Neural progenitor cell (in vitro differentiated cells): ENCODE measurements at regions not wholly inside any gene's neighbourhood (a gene's known extent, or its start where the extent isn't known, plus 50 kb on each side); places are given as distances from the start of the nearest gene placed in this dataset.
"Not testable (repeated sequence)": the region's sequence is repeated elsewhere in the genome, so short reads cannot be mapped to it uniquely, and the experiment has no call there.

Source experiments
- DNase-seq: peaks from one replicate; pipeline ENCODE4 v3.0.0-alpha.2; 2016; ENCODE audit warnings: low spot score
- H2AFZ ChIP-seq: fragments of 200-600 bp; sonication (generic); replicated peaks from 2 replicates; pipeline ENCODE4 v1.6.1; 2016; ENCODE audit warnings: antibody characterized with exemption
- H3F3A ChIP-seq: fragments of 200-600 bp; sonication (generic); 2 replicates; pipeline ENCODE4 v1.6.1; 2016; ENCODE audit warnings: antibody characterized with exemption, low read depth
- H3K27ac ChIP-seq: fragments of 200-600 bp; sonication (generic); 2 replicates; pipeline ENCODE4 v1.5.1; 2016; ENCODE audit warnings: mild to moderate bottlenecking
- H3K27me3 ChIP-seq: fragments of 200-600 bp; sonication (generic); 2 replicates; pipeline ENCODE4 v1.6.1; 2016; ENCODE audit warnings: mild to moderate bottlenecking, moderate library complexity
- H3K36me3 ChIP-seq: fragments of 200-600 bp; sonication (generic); 2 replicates; pipeline ENCODE4 v1.5.1; 2016
- H3K4me1 ChIP-seq: fragments of 200-600 bp; sonication (generic); 2 replicates; pipeline ENCODE4 v1.6.1; 2016; ENCODE audit warnings: mixed run types
- H3K4me2 ChIP-seq: fragments of 200-600 bp; sonication (generic); 2 replicates; pipeline ENCODE4 v1.6.1; 2016
- H3K4me3 ChIP-seq: fragments of 200-600 bp; sonication (generic); 2 replicates; pipeline ENCODE4 v1.5.1; 2016
- H3K79me2 ChIP-seq: fragments of 200-600 bp; sonication (generic); 2 replicates; pipeline ENCODE4 v1.6.1; 2016; ENCODE audit warnings: low read depth
- H3K9ac ChIP-seq: fragments of 200-600 bp; sonication (generic); 2 replicates; pipeline ENCODE4 v1.6.1; 2016
- H3K9me3 ChIP-seq: fragments of 200-600 bp; sonication (generic); 2 replicates; pipeline ENCODE4 v1.5.1; 2016; ENCODE audit warnings: low read depth
- H4K20me1 ChIP-seq: fragments of 200-600 bp; sonication (generic); 2 replicates; pipeline ENCODE4 v1.6.1; 2016; ENCODE audit warnings: low read depth
- H3K27ac Mint-ChIP-seq: 3 replicates; pipeline ENCODE4 v1.8.0; 2021; ENCODE audit warnings: mixed read lengths
- H3K27me3 Mint-ChIP-seq: 2 replicates; pipeline ENCODE4 v1.8.0; 2022; ENCODE audit warnings: low read depth, mild to moderate bottlenecking, inconsistent platforms, moderate library complexity, mixed read lengths; ENCODE audit not compliant: insufficient read depth
- H3K36me3 Mint-ChIP-seq: 3 replicates; pipeline ENCODE4 v1.8.0; 2021; ENCODE audit warnings: mixed read lengths
- H3K4me1 Mint-ChIP-seq: 3 replicates; pipeline ENCODE4 v1.8.0; 2021; ENCODE audit warnings: mixed read lengths
- H3K4me3 Mint-ChIP-seq: 3 replicates; pipeline ENCODE4 v1.8.0; 2021; ENCODE audit warnings: mild to moderate bottlenecking, moderate library complexity, mixed read lengths
- H3K9me3 Mint-ChIP-seq: 3 replicates; pipeline ENCODE4 v1.8.0; 2020; ENCODE audit warnings: mixed read lengths
- EZH2 ChIP-seq: fragments of 200-600 bp; sonication (generic); IDR thresholded peaks from 2 replicates; pipeline ENCODE4 v1.6.1; 2017; ENCODE audit warnings: antibody characterized with exemption, mild to moderate bottlenecking, moderate library complexity
- EZH2phosphoT487 ChIP-seq: fragments of 200-600 bp; sonication (generic); IDR thresholded peaks from 2 replicates; pipeline ENCODE4 v1.6.1; 2017; ENCODE audit warnings: antibody characterized with exemption
- TF ChIP-seq, protein P1 (sequence below): fragments of 200-600 bp; sonication (generic); IDR thresholded peaks from 2 replicates; pipeline ENCODE4 v1.5.1; 2017; ENCODE audit warnings: antibody characterized with exemption, mild to moderate bottlenecking

DNA sequence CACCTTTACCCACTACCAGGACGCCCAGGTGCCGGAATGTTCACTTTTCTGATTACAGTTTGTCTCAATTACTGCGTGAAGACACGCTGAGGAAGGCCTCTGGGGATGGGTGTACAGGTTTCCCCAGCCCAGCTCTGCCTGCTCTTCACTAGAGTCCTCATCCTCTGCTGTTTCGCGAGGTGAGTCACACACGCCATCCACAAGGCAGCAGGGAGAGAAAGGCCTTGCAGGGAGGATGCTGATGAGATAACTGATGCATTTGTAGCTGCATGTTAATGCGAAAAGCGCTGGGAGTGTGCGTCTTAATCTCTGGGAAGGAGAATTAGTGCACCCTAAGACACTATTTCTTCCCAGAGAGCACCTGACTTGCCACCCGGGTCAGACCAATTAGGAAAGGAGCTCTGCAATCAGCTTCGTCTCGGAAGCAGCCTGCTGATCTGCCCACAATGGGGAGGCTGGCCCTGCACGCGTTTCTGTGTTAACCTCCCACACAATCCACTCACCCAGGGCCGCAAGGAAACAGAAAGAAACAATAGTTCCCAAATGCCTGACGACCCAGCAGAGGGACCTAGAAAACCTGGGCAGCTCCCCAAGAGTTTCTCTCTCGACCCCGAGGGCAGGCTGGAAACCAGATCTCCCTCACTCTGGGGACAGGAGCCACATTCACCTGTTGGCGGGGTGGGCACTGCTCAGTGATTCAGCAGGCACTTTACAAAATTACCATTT, 578.7 kb downstream of the GLRX3 start:
- Histone ChIP-seq H3K4me3 (no peak overlapping the region), H2AFZ (peak overlapping the region; percentile 15), H3K9ac (no peak overlapping the region), H3K9me3 (no peaks in the 10 kb centered on the region), H3K79me2 (no peaks in the 10 kb centered on the region), H3K4me2 (peak overlapping the region; percentile 33), H4K20me1 (no peaks in the 10 kb centered on the region), H3K36me3 (no peaks in the 10 kb centered on the region), H3K27ac (no peak overlapping the region), H3K4me1 (peaks cover 12% of the 10 kb centered on the region), H3F3A (peaks cover 4% of the 10 kb centered on the region), H3K27me3 (no peaks in the 10 kb centered on the region)
- DNase-seq, result peak; percentile 22
- no peaks in the 10 kb centered on the region for H3K36me3 Mint-ChIP-seq
- H3K27me3 Mint-ChIP-seq, result peaks cover 5% of the 10 kb centered on the region
- no peak overlapping the region for H3K4me3 Mint-ChIP-seq
- H3K27ac Mint-ChIP-seq, result no peak overlapping the region
- peaks cover 14% of the 10 kb centered on the region for H3K4me1 Mint-ChIP-seq
- TF ChIP-seq, protein P1, sequence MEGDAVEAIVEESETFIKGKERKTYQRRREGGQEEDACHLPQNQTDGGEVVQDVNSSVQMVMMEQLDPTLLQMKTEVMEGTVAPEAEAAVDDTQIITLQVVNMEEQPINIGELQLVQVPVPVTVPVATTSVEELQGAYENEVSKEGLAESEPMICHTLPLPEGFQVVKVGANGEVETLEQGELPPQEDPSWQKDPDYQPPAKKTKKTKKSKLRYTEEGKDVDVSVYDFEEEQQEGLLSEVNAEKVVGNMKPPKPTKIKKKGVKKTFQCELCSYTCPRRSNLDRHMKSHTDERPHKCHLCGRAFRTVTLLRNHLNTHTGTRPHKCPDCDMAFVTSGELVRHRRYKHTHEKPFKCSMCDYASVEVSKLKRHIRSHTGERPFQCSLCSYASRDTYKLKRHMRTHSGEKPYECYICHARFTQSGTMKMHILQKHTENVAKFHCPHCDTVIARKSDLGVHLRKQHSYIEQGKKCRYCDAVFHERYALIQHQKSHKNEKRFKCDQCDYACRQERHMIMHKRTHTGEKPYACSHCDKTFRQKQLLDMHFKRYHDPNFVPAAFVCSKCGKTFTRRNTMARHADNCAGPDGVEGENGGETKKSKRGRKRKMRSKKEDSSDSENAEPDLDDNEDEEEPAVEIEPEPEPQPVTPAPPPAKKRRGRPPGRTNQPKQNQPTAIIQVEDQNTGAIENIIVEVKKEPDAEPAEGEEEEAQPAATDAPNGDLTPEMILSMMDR, result no peak
- no peaks in the 10 kb centered on the region for H3K9me3 Mint-ChIP-seq

DNA sequence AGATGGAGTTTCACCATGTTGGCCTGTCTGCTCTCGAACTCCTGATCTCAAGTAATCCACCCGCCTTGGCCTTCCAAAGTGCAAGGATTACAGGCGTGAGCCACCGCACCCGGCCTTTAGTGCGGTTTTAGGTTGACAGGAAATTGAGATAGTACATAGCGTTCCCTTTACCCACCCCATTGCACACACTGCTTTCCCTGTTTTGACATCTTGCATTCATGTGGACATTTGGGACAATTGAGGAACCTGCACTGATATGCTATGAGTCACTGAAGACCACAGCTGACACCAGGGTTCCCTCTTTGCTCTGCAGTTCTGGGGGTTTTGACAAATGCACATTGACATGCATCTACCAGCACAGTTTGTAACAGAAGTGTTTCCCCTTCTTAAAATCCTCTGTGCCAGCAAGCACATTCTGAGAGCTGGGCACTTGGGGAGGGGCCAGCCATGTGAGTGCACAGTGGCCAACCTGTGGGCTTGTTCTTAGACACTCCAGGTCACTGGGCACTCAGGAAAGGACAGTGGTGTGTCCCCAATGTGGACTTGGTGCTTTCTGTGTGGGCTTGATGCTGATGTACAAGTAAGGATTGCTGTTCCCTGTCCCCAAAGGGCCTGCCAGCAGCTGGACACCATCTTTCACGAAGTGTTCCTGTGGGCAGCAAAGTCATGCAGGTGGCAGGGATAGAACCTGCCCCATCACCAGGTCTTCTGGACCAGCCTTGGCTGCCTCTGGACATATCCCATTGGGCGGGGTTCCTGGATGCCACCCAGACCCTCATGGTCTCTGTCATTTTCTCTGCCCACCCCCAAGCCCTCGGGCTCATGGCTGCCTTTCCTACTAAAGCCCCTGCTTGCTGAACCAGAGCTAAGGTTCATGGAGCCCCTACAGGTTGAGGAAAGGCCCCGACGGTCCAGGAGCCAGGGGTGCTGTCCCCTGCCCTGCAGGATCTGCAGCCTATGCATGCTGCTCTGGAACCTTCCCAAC, 579.8 kb downstream of the GLRX3 start:
- Mint-ChIP-seq H3K4me1 (peaks cover 10% of the 10 kb centered on the region), H3K36me3 (no peaks in the 10 kb centered on the region), H3K4me3 (no peak overlapping the region), H3K27ac (no peak overlapping the region), H3K27me3 (peaks cover 6% of the 10 kb centered on the region), H3K9me3 (no peaks in the 10 kb centered on the region)
- H3K4me2 ChIP-seq, result no peak overlapping the region
- H3K9ac ChIP-seq, result no peak overlapping the region
- no peak for DNase-seq
- H3K36me3 ChIP-seq, result no peaks in the 10 kb centered on the region
- no peak overlapping the region for H3K27ac ChIP-seq
- no peaks in the 10 kb centered on the region for H3K27me3 ChIP-seq
- H3K4me3 ChIP-seq, result no peak overlapping the region
- H3K9me3 ChIP-seq, result no peaks in the 10 kb centered on the region
- peaks cover 12% of the 10 kb centered on the region for H3K4me1 ChIP-seq
- H3K79me2 ChIP-seq, result no peaks in the 10 kb centered on the region
- H3F3A ChIP-seq, result peaks cover 4% of the 10 kb centered on the region
- H2AFZ ChIP-seq, result no peak overlapping the region
- TF ChIP-seq, protein P1, result no peak
- TF ChIP-seq EZH2, result no peak
- no peak for TF ChIP-seq EZH2phosphoT487
- H4K20me1 ChIP-seq, result no peaks in the 10 kb centered on the region

DNA sequence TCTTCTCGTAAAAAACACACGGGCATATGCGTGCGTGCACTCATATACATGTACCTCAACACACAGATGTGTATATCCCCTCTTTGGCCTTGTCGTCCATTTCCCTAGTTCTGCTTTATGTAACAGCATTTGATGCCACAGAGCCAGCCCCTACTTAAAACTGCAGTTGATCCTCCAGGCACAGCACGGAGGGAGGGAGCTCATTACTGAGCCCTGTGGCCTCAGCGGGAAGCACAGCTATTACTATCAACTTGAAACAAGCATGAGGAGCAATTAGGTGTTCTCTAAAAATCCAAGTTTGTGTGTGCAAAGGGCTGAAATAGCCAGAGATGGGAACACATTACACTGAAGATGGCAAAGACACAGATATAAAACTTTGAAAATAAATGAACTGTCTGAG, 580.9 kb downstream of the GLRX3 start:
- H3K27me3 Mint-ChIP-seq, result peaks cover 6% of the 10 kb centered on the region
- H3K27me3 ChIP-seq, result no peaks in the 10 kb centered on the region
- no peak overlapping the region for H3K4me3 Mint-ChIP-seq
- H3K9me3 Mint-ChIP-seq, result no peaks in the 10 kb centered on the region
- peaks cover 17% of the 10 kb centered on the region for H3K4me1 ChIP-seq
- H3K36me3 Mint-ChIP-seq, result no peaks in the 10 kb centered on the region
- no peaks in the 10 kb centered on the region for H4K20me1 ChIP-seq
- DNase-seq, result peak; percentile 19
- H2AFZ ChIP-seq, result no peak overlapping the region
- H3K4me1 Mint-ChIP-seq, result peaks cover 16% of the 10 kb centered on the region
- H3K9ac ChIP-seq, result no peak overlapping the region
- peaks cover 4% of the 10 kb centered on the region for H3F3A ChIP-seq
- no peak overlapping the region for H3K4me2 ChIP-seq
- H3K9me3 ChIP-seq, result no peaks in the 10 kb centered on the region
- H3K27ac Mint-ChIP-seq, result no peak overlapping the region
- TF ChIP-seq EZH2, result no peak
- TF ChIP-seq, protein P1, result no peak
- no peak for TF ChIP-seq EZH2phosphoT487
- H3K27ac ChIP-seq, result no peak overlapping the region
- no peak overlapping the region for H3K4me3 ChIP-seq
- H3K79me2 ChIP-seq, result no peaks in the 10 kb centered on the region
- H3K36me3 ChIP-seq, result no peaks in the 10 kb centered on the region

DNA sequence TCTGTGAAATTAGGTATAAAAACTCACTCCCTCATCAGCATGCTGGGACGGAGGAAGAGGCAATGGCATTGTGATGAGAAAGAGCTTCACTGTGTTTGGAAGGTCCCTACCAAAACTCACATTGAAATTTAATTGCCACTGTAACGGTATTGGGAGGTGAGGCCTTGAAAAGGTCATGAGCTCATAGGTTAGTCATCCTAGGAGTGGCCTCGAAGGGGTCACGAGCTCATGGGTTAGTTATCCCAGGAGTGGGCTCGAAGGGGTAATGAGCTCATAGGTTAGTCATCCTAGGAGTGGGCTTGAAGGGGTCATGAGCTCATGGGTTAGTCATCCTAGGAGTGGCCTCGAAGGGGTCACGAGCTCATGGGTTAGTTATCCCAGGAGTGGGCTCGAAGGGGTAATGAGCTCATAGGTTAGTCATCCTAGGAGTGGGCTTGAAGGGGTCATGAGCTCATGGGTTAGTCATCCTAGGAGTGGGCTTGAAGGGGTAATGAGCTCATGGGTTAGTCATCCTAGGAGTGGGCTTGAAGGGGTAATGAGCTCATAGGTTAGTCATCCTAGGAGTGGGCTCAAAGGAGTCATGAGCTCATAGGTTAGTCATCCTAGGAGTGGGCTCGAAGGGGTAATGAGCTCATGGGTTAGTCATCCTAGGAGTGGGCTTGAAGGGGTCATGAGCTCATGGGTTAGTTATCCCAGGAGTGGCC, 582.7 kb downstream of the GLRX3 start:
- H2AFZ ChIP-seq, H3K9me3 Mint-ChIP-seq, H3F3A ChIP-seq, H3K4me3 ChIP-seq, H3K9ac ChIP-seq, DNase-seq, H3K27ac Mint-ChIP-seq, H3K27ac ChIP-seq, H3K4me2 ChIP-seq, H3K36me3 ChIP-seq, H3K79me2 ChIP-seq, H3K27me3 ChIP-seq, H3K4me3 Mint-ChIP-seq, H4K20me1 ChIP-seq, H3K27me3 Mint-ChIP-seq, H3K36me3 Mint-ChIP-seq, H3K9me3 ChIP-seq: not testable (repeated sequence)
- peaks cover 19% of the 10 kb centered on the region for H3K4me1 Mint-ChIP-seq
- peaks cover 33% of the 10 kb centered on the region for H3K4me1 ChIP-seq
